Skeletal muscle cell (primary cell): ENCODE measurements at regions not wholly inside any gene's neighbourhood (a gene's known extent, or its start where the extent isn't known, plus 50 kb on each side); places are given as distances from the start of the nearest gene placed in this dataset.
A peak's percentile ranks its signal among the peaks of the same experiment; 100 is the strongest.
"Not testable (repeated sequence)": the region's sequence is repeated elsewhere in the genome, so short reads cannot be mapped to it uniquely, and the experiment has no call there.

Source experiments
- DNase-seq: peaks from one replicate; pipeline ENCODE4 v3.0.0-alpha.2; 2010; ENCODE audit warnings: low read depth
- H3K4me3 ChIP-seq: 2 replicates; pipeline ENCODE4 v1.5.1; 2011; ENCODE audit warnings: low read depth, mild to moderate bottlenecking, control low read depth, low read length, moderate library complexity

- no peak for DNase-seq
- H3K4me3 ChIP-seq, result no peak overlapping the region
These were observed 386.6 kb upstream of the POM121L12 start for GRCh38 chr7:52648872-52649271.

GRCh38 chr7:52647046-52647445 lies 388.4 kb upstream of the POM121L12 start:
- H3K4me3 ChIP-seq, result no peak overlapping the region

GRCh38 chr7:52639981-52640380 lies 395.5 kb upstream of the POM121L12 start:
- DNase-seq, result peak; percentile 52
- no peak overlapping the region for H3K4me3 ChIP-seq

More at GRCh38 chr7:52647046-52647445, 388.4 kb upstream of the POM121L12 start:
- DNase-seq, result no peak

- no peak for DNase-seq
- H3K4me3 ChIP-seq, result no peak overlapping the region
These were observed 396.3 kb upstream of the POM121L12 start for GRCh38 chr7:52639126-52639525.

GRCh38 chr7:52635021-52635420 lies 400.4 kb upstream of the POM121L12 start:
- H3K4me3 ChIP-seq, result no peak overlapping the region
- DNase-seq, result no peak

GRCh38 chr7:52620849-52621248 lies 414.6 kb upstream of the POM121L12 start:
- no peak overlapping the region for H3K4me3 ChIP-seq
- DNase-seq, result no peak

GRCh38 chr7:52616552-52616951 lies 418.9 kb upstream of the POM121L12 start:
- H3K4me3 ChIP-seq, result no peak overlapping the region
- DNase-seq, result no peak

GRCh38 chr7:52615021-52615695 lies 420.3 kb upstream of the POM121L12 start:
- no peak overlapping the region for H3K4me3 ChIP-seq
- DNase-seq, result no peak

GRCh38 chr7:52609511-52609910 lies 425.9 kb upstream of the POM121L12 start:
- DNase-seq, result no peak
- H3K4me3 ChIP-seq, result no peak overlapping the region

GRCh38 chr7:52592698-52593097 lies 442.7 kb upstream of the POM121L12 start:
- no peak for DNase-seq
- no peak overlapping the region for H3K4me3 ChIP-seq

GRCh38 chr7:52586704-52587103 lies 448.7 kb upstream of the POM121L12 start:
- no peak for DNase-seq

GRCh38 chr7:52584041-52584440 lies 451.4 kb upstream of the POM121L12 start:
- DNase-seq, result no peak
- H3K4me3 ChIP-seq, result no peak overlapping the region

More at GRCh38 chr7:52586704-52587103, 448.7 kb upstream of the POM121L12 start:
- no peak overlapping the region for H3K4me3 ChIP-seq

- not testable (repeated sequence) for DNase-seq, H3K4me3 ChIP-seq
These were observed 462.3 kb upstream of the POM121L12 start for GRCh38 chr7:52573141-52573540.

- no peak overlapping the region for H3K4me3 ChIP-seq
- DNase-seq, result no peak
These were observed 464.4 kb upstream of the POM121L12 start for GRCh38 chr7:52571026-52571425.

- no peak overlapping the region for H3K4me3 ChIP-seq
- no peak for DNase-seq
These were observed 466.3 kb upstream of the POM121L12 start for GRCh38 chr7:52569151-52569550.

- H3K4me3 ChIP-seq, result no peak overlapping the region
- no peak for DNase-seq
These were observed 469.5 kb upstream of the POM121L12 start for GRCh38 chr7:52565974-52566373.

- DNase-seq, result no peak
These were observed 479.6 kb upstream of the POM121L12 start for GRCh38 chr7:52555805-52556204.

GRCh38 chr7:52547308-52547910 lies 488.0 kb upstream of the POM121L12 start:
- DNase-seq, result no peak
- H3K4me3 ChIP-seq, result no peak overlapping the region

More at GRCh38 chr7:52555805-52556204, 479.6 kb upstream of the POM121L12 start:
- H3K4me3 ChIP-seq, result no peak overlapping the region

GRCh38 chr7:52541198-52541765 lies 494.2 kb upstream of the POM121L12 start:
- not testable (repeated sequence) for DNase-seq, H3K4me3 ChIP-seq

- no peak overlapping the region for H3K4me3 ChIP-seq
- DNase-seq, result no peak
These were observed 495.4 kb upstream of the POM121L12 start for GRCh38 chr7:52540041-52540440.

- no peak for DNase-seq
- no peak overlapping the region for H3K4me3 ChIP-seq
These were observed 496.0 kb upstream of the POM121L12 start for GRCh38 chr7:52539414-52539813.
